ENCODE measurements at regions not wholly inside any gene's neighbourhood (a gene's known extent, or its start where the extent isn't known, plus 50 kb on each side); places are given as distances from the start of the nearest gene placed in this dataset.

DNA sequence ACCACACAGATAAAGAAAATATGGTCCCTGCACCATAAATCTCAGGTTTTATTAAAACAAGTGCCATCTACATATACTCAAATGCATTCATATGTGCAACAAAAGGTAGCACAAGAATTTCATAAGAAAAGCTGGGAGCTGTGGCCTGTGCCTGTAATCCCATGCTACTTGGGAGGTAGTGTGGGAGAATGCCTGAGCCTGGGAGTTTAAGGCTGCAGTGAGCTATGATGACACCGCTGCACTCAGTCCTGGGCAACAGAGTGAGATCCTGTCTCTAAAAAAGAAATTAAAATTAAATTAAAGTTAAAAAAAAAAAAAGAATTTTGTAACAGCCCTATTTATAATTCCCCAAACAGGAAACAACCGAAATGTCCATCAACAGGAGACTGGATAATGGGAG is 81.3 kb upstream of the JADE1 start:
- TF ChIP-seq, protein P1, sequence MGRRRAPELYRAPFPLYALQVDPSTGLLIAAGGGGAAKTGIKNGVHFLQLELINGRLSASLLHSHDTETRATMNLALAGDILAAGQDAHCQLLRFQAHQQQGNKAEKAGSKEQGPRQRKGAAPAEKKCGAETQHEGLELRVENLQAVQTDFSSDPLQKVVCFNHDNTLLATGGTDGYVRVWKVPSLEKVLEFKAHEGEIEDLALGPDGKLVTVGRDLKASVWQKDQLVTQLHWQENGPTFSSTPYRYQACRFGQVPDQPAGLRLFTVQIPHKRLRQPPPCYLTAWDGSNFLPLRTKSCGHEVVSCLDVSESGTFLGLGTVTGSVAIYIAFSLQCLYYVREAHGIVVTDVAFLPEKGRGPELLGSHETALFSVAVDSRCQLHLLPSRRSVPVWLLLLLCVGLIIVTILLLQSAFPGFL (CRISPR knock-in tag; IDR thresholded peaks at IDR 0.05; ENCODE audit: borderline replicate concordance): no peak
- no peak for TF ChIP-seq ZNF317 (CRISPR knock-in tag; IDR thresholded peaks at IDR 0.05; ENCODE audit: borderline replicate concordance, low read depth)
- TF ChIP-seq ZNF219 (CRISPR knock-in tag; IDR thresholded peaks at IDR 0.05; ENCODE audit: borderline replicate concordance): no peak
- TF ChIP-seq, protein P2, sequence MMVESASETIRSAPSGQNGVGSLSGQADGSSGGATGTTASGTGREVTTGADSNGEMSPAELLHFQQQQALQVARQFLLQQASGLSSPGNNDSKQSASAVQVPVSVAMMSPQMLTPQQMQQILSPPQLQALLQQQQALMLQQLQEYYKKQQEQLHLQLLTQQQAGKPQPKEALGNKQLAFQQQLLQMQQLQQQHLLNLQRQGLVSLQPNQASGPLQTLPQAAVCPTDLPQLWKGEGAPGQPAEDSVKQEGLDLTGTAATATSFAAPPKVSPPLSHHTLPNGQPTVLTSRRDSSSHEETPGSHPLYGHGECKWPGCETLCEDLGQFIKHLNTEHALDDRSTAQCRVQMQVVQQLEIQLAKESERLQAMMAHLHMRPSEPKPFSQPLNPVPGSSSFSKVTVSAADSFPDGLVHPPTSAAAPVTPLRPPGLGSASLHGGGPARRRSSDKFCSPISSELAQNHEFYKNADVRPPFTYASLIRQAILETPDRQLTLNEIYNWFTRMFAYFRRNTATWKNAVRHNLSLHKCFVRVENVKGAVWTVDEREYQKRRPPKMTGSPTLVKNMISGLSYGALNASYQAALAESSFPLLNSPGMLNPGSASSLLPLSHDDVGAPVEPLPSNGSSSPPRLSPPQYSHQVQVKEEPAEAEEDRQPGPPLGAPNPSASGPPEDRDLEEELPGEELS (CRISPR knock-in tag; IDR thresholded peaks at IDR 0.05): no peak
- TF ChIP-seq, protein P3, sequence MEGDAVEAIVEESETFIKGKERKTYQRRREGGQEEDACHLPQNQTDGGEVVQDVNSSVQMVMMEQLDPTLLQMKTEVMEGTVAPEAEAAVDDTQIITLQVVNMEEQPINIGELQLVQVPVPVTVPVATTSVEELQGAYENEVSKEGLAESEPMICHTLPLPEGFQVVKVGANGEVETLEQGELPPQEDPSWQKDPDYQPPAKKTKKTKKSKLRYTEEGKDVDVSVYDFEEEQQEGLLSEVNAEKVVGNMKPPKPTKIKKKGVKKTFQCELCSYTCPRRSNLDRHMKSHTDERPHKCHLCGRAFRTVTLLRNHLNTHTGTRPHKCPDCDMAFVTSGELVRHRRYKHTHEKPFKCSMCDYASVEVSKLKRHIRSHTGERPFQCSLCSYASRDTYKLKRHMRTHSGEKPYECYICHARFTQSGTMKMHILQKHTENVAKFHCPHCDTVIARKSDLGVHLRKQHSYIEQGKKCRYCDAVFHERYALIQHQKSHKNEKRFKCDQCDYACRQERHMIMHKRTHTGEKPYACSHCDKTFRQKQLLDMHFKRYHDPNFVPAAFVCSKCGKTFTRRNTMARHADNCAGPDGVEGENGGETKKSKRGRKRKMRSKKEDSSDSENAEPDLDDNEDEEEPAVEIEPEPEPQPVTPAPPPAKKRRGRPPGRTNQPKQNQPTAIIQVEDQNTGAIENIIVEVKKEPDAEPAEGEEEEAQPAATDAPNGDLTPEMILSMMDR (IDR thresholded peaks at IDR 0.05): no peak
- no peak for TF ChIP-seq NR1H2 (CRISPR knock-in tag; IDR thresholded peaks at IDR 0.05)
- TF ChIP-seq, protein P4, sequence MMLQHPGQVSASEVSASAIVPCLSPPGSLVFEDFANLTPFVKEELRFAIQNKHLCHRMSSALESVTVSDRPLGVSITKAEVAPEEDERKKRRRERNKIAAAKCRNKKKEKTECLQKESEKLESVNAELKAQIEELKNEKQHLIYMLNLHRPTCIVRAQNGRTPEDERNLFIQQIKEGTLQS (CRISPR knock-in tag; conservative IDR thresholded peaks at IDR 0.05): no peak
- TF ChIP-seq MAX (CRISPR knock-in tag; IDR thresholded peaks at IDR 0.05): no peak
- TF ChIP-seq ZNF416 (CRISPR knock-in tag; IDR thresholded peaks at IDR 0.05): no peak
- TF ChIP-seq SP1 (CRISPR knock-in tag; conservative IDR thresholded peaks at IDR 0.05): no peak
- TF ChIP-seq, protein P5, sequence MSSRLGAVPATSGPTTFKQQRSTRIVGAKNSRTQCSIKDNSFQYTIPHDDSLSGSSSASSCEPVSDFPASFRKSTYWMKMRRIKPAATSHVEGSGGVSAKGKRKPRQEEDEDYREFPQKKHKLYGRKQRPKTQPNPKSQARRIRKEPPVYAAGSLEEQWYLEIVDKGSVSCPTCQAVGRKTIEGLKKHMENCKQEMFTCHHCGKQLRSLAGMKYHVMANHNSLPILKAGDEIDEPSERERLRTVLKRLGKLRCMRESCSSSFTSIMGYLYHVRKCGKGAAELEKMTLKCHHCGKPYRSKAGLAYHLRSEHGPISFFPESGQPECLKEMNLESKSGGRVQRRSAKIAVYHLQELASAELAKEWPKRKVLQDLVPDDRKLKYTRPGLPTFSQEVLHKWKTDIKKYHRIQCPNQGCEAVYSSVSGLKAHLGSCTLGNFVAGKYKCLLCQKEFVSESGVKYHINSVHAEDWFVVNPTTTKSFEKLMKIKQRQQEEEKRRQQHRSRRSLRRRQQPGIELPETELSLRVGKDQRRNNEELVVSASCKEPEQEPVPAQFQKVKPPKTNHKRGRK (CRISPR knock-in tag; IDR thresholded peaks at IDR 0.05; ENCODE audit: borderline replicate concordance): no peak
- TF ChIP-seq ATF1 (CRISPR knock-in tag; IDR thresholded peaks at IDR 0.05): no peak
- TF ChIP-seq, protein P6, sequence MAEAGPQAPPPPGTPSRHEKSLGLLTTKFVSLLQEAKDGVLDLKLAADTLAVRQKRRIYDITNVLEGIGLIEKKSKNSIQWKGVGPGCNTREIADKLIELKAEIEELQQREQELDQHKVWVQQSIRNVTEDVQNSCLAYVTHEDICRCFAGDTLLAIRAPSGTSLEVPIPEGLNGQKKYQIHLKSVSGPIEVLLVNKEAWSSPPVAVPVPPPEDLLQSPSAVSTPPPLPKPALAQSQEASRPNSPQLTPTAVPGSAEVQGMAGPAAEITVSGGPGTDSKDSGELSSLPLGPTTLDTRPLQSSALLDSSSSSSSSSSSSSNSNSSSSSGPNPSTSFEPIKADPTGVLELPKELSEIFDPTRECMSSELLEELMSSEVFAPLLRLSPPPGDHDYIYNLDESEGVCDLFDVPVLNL (CRISPR knock-in tag; IDR thresholded peaks at IDR 0.05; ENCODE audit: borderline replicate concordance, low read depth): no peak
- no peak for TF ChIP-seq TEAD1 (CRISPR knock-in tag; IDR thresholded peaks at IDR 0.05)
